Astrocyte of the cerebellum (primary cell): ENCODE measurements at regions not wholly inside any gene's neighbourhood (a gene's known extent, or its start where the extent isn't known, plus 50 kb on each side); places are given as distances from the start of the nearest gene placed in this dataset.
"Not testable (repeated sequence)": the region's sequence is repeated elsewhere in the genome, so short reads cannot be mapped to it uniquely, and the experiment has no call there.

ENCODE experiments used
- DNase-seq: peaks from one replicate; pipeline ENCODE4 v3.0.0-alpha.2; 2011; ENCODE audit warnings: low read depth
- H3K4me3 ChIP-seq: 2 replicates; pipeline ENCODE4 v1.5.1; 2011; ENCODE audit warnings: mild to moderate bottlenecking, low read depth, low read length, moderate library complexity
- CTCF ChIP-seq: IDR thresholded peaks from 2 replicates; pipeline ENCODE4 v1.5.1; 2012; ENCODE audit warnings: low read length, low read depth, moderate library complexity, mild to moderate bottlenecking; ENCODE audit errors: missing control alignments
- in situ Hi-C: cut with HindIII; loops from 2 replicates; pipeline ENCODE4 v1.10.0; 2017; ENCODE audit warnings: low sequenced_read_pairs

- H3K4me3 ChIP-seq, DNase-seq, in situ Hi-C loops: not testable (repeated sequence)
These were observed 157.7 kb downstream of the GIPC2 start for GRCh38 chr1:78203410-78203982.

DNA sequence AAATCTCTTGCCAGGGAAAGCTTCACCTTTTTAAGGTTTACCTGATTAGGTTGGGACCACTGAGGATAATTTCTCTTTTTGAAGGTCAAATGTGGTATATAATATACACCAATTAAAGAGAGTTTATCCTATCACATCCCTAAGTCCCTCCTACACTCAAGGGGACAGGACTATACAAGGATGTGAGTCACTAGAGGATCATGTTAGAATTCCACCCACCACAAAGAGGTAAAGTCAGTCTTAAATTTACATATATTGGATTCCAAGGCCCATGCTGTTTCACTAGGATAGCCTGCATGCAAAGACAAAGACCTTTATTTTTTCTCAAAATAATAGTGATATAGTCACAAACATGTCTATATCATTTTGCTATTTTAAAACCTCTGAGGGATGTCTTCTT is 164.4 kb downstream of the GIPC2 start:
- DNase-seq, result no peak
- H3K4me3 ChIP-seq, result no peak overlapping the region
- in situ Hi-C loops, result no loop called here
- TF ChIP-seq CTCF, result no peak

DNA sequence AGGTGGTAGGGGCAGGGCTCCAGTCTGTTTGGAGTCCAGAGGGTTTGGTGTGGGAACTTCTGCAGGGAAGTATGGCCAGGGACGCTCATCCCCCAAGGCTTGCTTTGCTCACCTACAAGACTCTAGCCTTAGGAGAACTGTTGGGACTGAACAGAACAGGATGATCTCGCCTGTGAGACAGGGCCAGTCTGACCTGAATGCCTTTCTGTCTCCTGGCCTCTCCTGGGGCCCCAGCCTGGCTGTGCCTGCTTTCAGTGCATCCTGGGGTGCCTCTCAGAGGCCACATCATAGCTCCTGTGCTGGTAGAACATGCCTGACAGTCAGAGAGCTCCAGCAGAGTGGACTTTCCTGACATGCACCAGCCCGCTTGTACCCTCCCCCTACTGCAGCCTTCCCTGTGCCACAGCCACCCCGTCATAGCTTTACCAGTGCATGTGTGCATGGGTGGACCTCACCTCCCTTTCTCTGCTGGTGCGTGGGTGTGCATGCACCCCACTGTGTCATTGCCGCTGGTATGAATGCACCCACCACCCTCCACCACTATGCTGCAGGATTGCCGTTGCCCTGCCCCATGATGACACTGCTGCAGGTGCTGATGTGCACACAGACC is 165.8 kb downstream of the GIPC2 start:
- no peak for DNase-seq
- TF ChIP-seq CTCF, result no peak
- H3K4me3 ChIP-seq, result no peak overlapping the region
- in situ Hi-C loops, result no loop called here

DNA sequence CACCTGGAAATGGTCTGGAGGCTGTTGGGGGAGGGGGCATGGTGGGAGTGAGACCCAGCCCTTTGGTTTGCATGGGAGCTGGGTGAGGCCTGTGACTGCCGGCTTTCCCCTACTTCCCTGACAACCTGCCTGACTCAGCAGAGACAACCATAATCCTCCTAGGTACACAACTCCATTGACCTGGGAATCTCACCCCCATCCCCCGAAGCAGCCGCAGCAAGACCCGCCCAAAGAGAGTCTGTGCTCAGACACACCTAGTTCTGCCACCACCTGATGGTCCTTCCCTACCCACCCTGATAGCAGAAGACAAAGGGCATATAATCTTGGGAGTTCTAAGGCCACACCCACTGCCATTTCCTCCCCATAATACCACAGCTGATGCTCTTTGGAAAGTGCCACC is 168.6 kb downstream of the GIPC2 start:
- H3K4me3 ChIP-seq, result no peak overlapping the region
- in situ Hi-C loops, result no loop called here
- DNase-seq, result no peak
- no peak for TF ChIP-seq CTCF

- no peak for TF ChIP-seq CTCF
- DNase-seq, result no peak
- in situ Hi-C loops, result no loop called here
- H3K4me3 ChIP-seq, result no peak overlapping the region
These were observed 176.6 kb downstream of the GIPC2 start for GRCh38 chr1:78222225-78222959.

DNA sequence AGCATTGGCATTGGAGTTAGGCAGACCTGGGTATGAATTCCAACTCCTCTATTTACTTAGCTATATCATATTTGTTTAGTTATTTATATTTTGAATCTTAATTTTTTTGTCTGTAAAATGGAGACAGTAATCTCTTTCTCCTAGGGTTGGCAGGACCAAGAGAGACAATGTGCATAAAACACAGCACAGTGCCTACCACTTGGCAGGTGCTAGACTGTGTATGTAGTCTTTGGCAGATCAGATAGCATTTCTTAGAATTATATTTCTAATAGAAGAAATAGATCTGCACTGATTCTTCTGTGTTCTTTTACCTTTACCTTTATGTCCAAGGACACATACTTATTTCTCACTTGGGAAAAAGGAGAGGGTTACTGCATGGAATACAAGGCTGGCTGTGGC is 177.2 kb downstream of the GIPC2 start:
- no peak for TF ChIP-seq CTCF
- in situ Hi-C loops, result no loop called here
- no peak for DNase-seq
- H3K4me3 ChIP-seq, result no peak overlapping the region

GRCh38 chr1:78223417-78224215 is 177.8 kb downstream of the GIPC2 start:
- no peak for TF ChIP-seq CTCF
- H3K4me3 ChIP-seq, result no peak overlapping the region
- in situ Hi-C loops, result no loop called here
- DNase-seq, result no peak
